Kidney (tissue), 13 donors: ENCODE measurements at regions not wholly inside any gene's neighbourhood (a gene's known extent, or its start where the extent isn't known, plus 50 kb on each side); places are given as distances from the start of the nearest gene placed in this dataset.

Source experiments
- DNase-seq, 5 donors: peaks; one replicate each; pipeline ENCODE4 v3.0.0-alpha.2; 2013 to 2020
- FAIRE-seq: peaks from 2 replicates; lab custom pipeline; 2012; peaks lifted over from hg19 to GRCh38; lab: Jason Lieb, UNC
- H3K27ac ChIP-seq, 2 donors: one replicate each; pipeline ENCODE4 v1.7.0; 2013; ENCODE audit warnings: low read depth in 2 of 2, low read length in 2 of 2, inconsistent platforms in 1 of 2
- H3K27me3 ChIP-seq: one replicate; pipeline ENCODE4 v1.7.1; 2013; ENCODE audit warnings: low read length, inconsistent platforms; ENCODE audit not compliant: control insufficient read depth, insufficient read depth
- H3K36me3 ChIP-seq, 3 donors: one replicate each; pipeline versions ENCODE4 v1.7.0 to v1.7.1; 2013; ENCODE audit warnings: low read length in 3 of 3, control low read depth in 1 of 3, inconsistent platforms in 1 of 3; ENCODE audit not compliant: insufficient read depth in 3 of 3, control insufficient read depth in 2 of 3
- H3K4me1 ChIP-seq, 3 donors: one replicate each; pipeline versions ENCODE4 v1.7.0 to v1.7.1; 2013; ENCODE audit warnings: low read length in 3 of 3, inconsistent platforms in 1 of 3, low read depth in 1 of 3; ENCODE audit not compliant: control insufficient read depth in 2 of 3, insufficient read depth in 2 of 3
- H3K4me3 ChIP-seq, 3 donors: one replicate each; pipeline versions ENCODE4 v1.7.0 to v1.8.1; 2013; ENCODE audit warnings: low read length in 3 of 3, control low read depth in 1 of 3, inconsistent platforms in 1 of 3
- H3K9ac ChIP-seq, 3 donors: one replicate each; pipeline versions ENCODE4 v1.7.0 to v1.7.1; 2013; ENCODE audit warnings: low read length in 3 of 3, control low read depth in 1 of 3, inconsistent platforms in 1 of 3
- H3K9me3 ChIP-seq, 3 donors: one replicate each; pipeline versions ENCODE4 v1.7.0 to v1.7.1; 2013; ENCODE audit warnings: low read length in 3 of 3, control low read depth in 1 of 3, inconsistent platforms in 1 of 3; ENCODE audit not compliant: control insufficient read depth in 2 of 3, insufficient read depth in 1 of 3
- intact Hi-C: fragments of 100-400 bp; cut with DNase I; formaldehyde crosslinking; loops from one replicate; pipeline ENCODE4 v1.11.1; 2022
- TF ChIP-seq, protein P1 (sequence below): IDR thresholded peaks from 3 replicates; pipeline ENCODE4 v1.5.1; 2012; ENCODE audit warnings: mild to moderate bottlenecking, moderate library complexity, borderline replicate concordance; ENCODE audit not compliant: insufficient read depth; ENCODE audit errors: extremely low read depth
- donor health status: control.
- donor health status: control.
- donor health status: control.
- donor health status: control.
- donor health status: control.
- donor health status: DM: yes; HTN: yes; CAD: no.
- donor health status: Normal renal cell carcinoma (clear cell type).

DNA sequence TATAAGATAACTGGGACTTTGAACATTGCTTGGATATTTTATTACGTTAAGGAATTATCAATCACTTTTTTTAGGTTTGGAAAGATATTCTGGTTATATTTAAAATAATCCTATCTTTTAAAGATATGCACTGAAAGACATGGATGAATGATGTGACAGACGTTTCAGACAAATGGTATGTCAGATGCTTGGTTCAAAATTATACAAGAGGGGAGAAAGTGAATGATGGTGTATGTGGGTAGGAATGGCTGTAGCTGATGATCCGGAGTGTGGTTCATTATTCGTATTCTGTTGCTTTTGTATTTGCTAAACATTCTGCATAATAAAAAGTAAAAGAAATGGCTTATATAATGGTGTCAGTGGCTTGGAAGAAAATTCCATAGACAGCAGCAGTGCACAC is 51.0 kb upstream of the SNRPB2 start:
- intact Hi-C loops, result no loop called here
- H3K4me3 ChIP-seq, result no peak overlapping the region
- no peak overlapping the region for H3K9ac ChIP-seq
- no peaks in the 10 kb centered on the region for H3K27me3 ChIP-seq
- no peak overlapping the region for H3K27ac ChIP-seq
- H3K9me3 ChIP-seq, result peaks cover 0 to 7% (median 0%) of the 10 kb centered on the region in 3 donors
- DNase-seq (no peak), FAIRE-seq (no peak)
- TF ChIP-seq, protein P1, sequence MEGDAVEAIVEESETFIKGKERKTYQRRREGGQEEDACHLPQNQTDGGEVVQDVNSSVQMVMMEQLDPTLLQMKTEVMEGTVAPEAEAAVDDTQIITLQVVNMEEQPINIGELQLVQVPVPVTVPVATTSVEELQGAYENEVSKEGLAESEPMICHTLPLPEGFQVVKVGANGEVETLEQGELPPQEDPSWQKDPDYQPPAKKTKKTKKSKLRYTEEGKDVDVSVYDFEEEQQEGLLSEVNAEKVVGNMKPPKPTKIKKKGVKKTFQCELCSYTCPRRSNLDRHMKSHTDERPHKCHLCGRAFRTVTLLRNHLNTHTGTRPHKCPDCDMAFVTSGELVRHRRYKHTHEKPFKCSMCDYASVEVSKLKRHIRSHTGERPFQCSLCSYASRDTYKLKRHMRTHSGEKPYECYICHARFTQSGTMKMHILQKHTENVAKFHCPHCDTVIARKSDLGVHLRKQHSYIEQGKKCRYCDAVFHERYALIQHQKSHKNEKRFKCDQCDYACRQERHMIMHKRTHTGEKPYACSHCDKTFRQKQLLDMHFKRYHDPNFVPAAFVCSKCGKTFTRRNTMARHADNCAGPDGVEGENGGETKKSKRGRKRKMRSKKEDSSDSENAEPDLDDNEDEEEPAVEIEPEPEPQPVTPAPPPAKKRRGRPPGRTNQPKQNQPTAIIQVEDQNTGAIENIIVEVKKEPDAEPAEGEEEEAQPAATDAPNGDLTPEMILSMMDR, result no peak
- no peaks in the 10 kb centered on the region for H3K36me3 ChIP-seq
- no peaks in the 10 kb centered on the region for H3K4me1 ChIP-seq

DNA sequence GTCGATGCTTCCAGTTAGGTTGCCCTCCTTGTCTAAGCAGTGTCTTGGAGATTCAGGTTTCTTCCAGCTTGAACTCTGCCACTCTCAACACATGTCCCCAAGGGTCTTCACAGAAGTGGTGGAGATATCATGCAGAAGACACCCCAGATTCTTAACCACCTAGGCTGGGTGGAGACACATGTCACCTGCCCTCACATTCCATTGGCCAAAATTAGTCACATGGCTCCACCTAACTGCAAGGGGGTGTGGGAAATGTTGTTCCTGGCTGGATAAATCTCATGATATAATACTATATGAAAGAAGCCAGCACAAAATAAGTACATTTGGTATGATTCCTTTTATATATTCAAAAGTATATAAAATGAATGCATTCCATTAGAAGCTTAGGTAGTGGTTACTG is 52.9 kb upstream of the SNRPB2 start:
- H3K36me3 ChIP-seq, result no peaks in the 10 kb centered on the region
- FAIRE-seq, result no peak

DNA sequence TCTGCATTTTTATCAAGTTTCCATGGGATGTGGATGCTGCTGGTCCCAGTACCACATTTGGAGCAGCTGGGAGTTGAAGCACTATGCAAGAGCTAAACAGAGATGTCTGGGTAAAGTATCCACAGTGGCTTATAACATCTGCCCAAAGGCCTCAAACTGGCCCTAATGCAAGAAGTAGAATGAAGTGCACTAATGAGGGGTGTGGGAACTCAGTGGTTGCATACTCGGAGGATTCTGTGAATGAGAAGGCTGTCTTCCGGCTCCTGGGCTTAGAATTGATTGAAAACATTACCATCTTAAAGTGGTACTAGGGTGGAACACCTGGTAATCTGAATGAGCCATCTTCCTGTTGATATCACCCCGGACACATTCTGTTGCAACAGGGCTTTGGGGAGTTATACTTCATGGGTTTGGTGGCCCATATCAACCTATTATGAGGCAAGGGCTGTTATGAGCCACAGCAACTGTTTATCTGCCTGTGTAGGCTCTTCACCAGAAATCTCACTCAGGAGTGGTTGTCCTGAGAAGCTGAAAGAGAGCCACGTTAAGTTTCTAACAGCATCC is 54.7 kb upstream of the SNRPB2 start:
- Histone ChIP-seq H3K36me3 (no peaks in the 10 kb centered on the region), H3K4me1 (no peaks in the 10 kb centered on the region), H3K27ac (no peak overlapping the region), H3K4me3 (no peak overlapping the region), H3K27me3 (no peaks in the 10 kb centered on the region), H3K9me3 (peaks cover 0 to 7% (median 0%) of the 10 kb centered on the region in 3 donors), H3K9ac (no peak overlapping the region)
- TF ChIP-seq, protein P1, result no peak
- FAIRE-seq (no peak), DNase-seq (no peak)
- intact Hi-C loops, result no loop called here

More for the DNA sequence above, 52.9 kb upstream of the SNRPB2 start:
- peaks cover 0 to 7% (median 0%) of the 10 kb centered on the region in 3 donors for H3K9me3 ChIP-seq
- intact Hi-C loops, result no loop called here
- no peaks in the 10 kb centered on the region for H3K4me1 ChIP-seq
- no peak overlapping the region for H3K27ac ChIP-seq
- H3K4me3 ChIP-seq, result no peak overlapping the region
- H3K9ac ChIP-seq, result no peak overlapping the region
- TF ChIP-seq, protein P1, result no peak
- no peaks in the 10 kb centered on the region for H3K27me3 ChIP-seq
- DNase-seq, result no peak

DNA sequence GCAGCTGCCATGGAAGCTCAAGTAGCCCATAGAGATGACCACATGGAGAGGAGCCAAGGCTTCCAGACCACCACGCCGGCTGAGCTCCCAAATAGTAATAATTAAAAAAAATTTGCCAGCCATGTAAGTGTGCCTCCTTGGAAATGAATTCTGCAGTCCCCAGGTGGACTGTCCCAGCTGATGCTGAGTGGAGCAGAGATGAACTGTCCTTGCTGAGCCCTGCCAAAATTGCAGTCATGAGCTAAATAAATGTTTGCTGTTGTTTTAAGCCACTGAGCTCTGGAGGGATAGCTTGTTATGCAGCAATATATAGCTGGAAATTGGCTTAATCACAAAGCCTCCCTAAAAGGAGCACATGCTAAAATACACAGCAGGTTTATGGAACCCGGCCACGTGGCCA is 55.6 kb upstream of the SNRPB2 start:
- Histone ChIP-seq H3K36me3 (no peaks in the 10 kb centered on the region), H3K27me3 (no peaks in the 10 kb centered on the region), H3K27ac (no peak overlapping the region), H3K9me3 (peaks cover 0 to 7% (median 0%) of the 10 kb centered on the region in 3 donors), H3K4me3 (no peak overlapping the region), H3K4me1 (no peaks in the 10 kb centered on the region), H3K9ac (no peak overlapping the region)
- FAIRE-seq (no peak), DNase-seq (no peak)
- TF ChIP-seq, protein P1, result no peak
- intact Hi-C loops, result no loop called here
